GM12891 (cell line): ENCODE measurements at regions not wholly inside any gene's neighbourhood (a gene's known extent, or its start where the extent isn't known, plus 50 kb on each side); places are given as distances from the start of the nearest gene placed in this dataset.

ENCODE experiments used
- POLR2A ChIP-seq: IDR thresholded peaks from 2 replicates; pipeline ENCODE4 v1.6.1; 2011; ENCODE audit warnings: low read depth, low read length, control low read depth
- POLR2AphosphoS5 ChIP-seq: IDR thresholded peaks from 2 replicates; pipeline ENCODE4 v1.6.1; 2011; ENCODE audit warnings: low read depth, low read length, control low read depth
- SPI1 ChIP-seq: IDR thresholded peaks from 2 replicates; pipeline ENCODE4 v1.6.1; 2011; ENCODE audit warnings: low read depth, low read length, control low read depth
- TAF1 ChIP-seq: IDR thresholded peaks from 2 replicates; pipeline ENCODE4 v1.6.1; 2011; ENCODE audit warnings: low read depth, low read length, control low read depth

GRCh38 chr5:12073426-12073825 is 169.2 kb upstream of the CTNND2 start:
- TF ChIP-seq POLR2A = no peak
- no peak for TF ChIP-seq POLR2AphosphoS5
- no peak for TF ChIP-seq TAF1
- TF ChIP-seq SPI1 = no peak
